HG03432 (cell line): ENCODE measurements at regions not wholly inside any gene's neighbourhood (a gene's known extent, or its start where the extent isn't known, plus 50 kb on each side); places are given as distances from the start of the nearest gene placed in this dataset.
"Not testable (repeated sequence)": the region's sequence is repeated elsewhere in the genome, so short reads cannot be mapped to it uniquely, and the experiment has no call there.

Experiments
- ATAC-seq: cut with Tn5 transposase; IDR thresholded peaks from one replicate; pipeline ENCODE4 v1.9.1; 2021; ENCODE audit warnings: mild to moderate bottlenecking, moderate library complexity; ENCODE audit not compliant: unreplicated experiment

GRCh38 chr4:134145369-134145768, 56.2 kb downstream of the PABPC4L start:
- ATAC-seq: no peak

GRCh38 chr4:134144337-134144736, 57.3 kb downstream of the PABPC4L start:
- no peak for ATAC-seq

GRCh38 chr4:134141728-134142127, 59.9 kb downstream of the PABPC4L start:
- ATAC-seq: no peak

- no peak for ATAC-seq
Observed at GRCh38 chr4:134139188-134139587, 62.4 kb downstream of the PABPC4L start.

- ATAC-seq: no peak
Observed at GRCh38 chr4:134132086-134132783, 69.4 kb downstream of the PABPC4L start.

- no peak for ATAC-seq
Observed at GRCh38 chr4:134126955-134127354, 74.6 kb downstream of the PABPC4L start.

GRCh38 chr4:134126000-134126560, 75.5 kb downstream of the PABPC4L start:
- no peak for ATAC-seq

GRCh38 chr4:134122903-134123302, 78.7 kb downstream of the PABPC4L start:
- no peak for ATAC-seq

- no peak for ATAC-seq
Observed at GRCh38 chr4:134117392-134118183, 84.0 kb downstream of the PABPC4L start.

GRCh38 chr4:134089885-134090284, 111.7 kb downstream of the PABPC4L start:
- ATAC-seq: no peak

GRCh38 chr4:134085496-134085895, 116.1 kb downstream of the PABPC4L start:
- ATAC-seq: no peak

GRCh38 chr4:134079085-134079484, 122.5 kb downstream of the PABPC4L start:
- ATAC-seq: not testable (repeated sequence)

GRCh38 chr4:134078230-134078914, 123.2 kb downstream of the PABPC4L start:
- ATAC-seq: peak; percentile 98

GRCh38 chr4:134073711-134074110, 127.9 kb downstream of the PABPC4L start:
- no peak for ATAC-seq

GRCh38 chr4:134072137-134072536, 129.5 kb downstream of the PABPC4L start:
- ATAC-seq: no peak

GRCh38 chr4:134070174-134070573, 131.4 kb downstream of the PABPC4L start:
- ATAC-seq: no peak

GRCh38 chr4:134057356-134057755, 144.2 kb downstream of the PABPC4L start:
- ATAC-seq: no peak

GRCh38 chr4:134046221-134046620, 155.4 kb downstream of the PABPC4L start:
- not testable (repeated sequence) for ATAC-seq

GRCh38 chr4:134045411-134045810, 156.2 kb downstream of the PABPC4L start:
- ATAC-seq: no peak

- no peak for ATAC-seq
Observed at GRCh38 chr4:134043266-134043665, 158.3 kb downstream of the PABPC4L start.

- no peak for ATAC-seq
Observed at GRCh38 chr4:134028421-134028820, 173.2 kb downstream of the PABPC4L start.
